Fibroblast of lung (primary cell): ENCODE measurements at regions not wholly inside any gene's neighbourhood (a gene's known extent, or its start where the extent isn't known, plus 50 kb on each side); places are given as distances from the start of the nearest gene placed in this dataset.

Source experiments
- EZH2 ChIP-seq: IDR thresholded peaks from 2 replicates; pipeline ENCODE4 v1.5.1; 2012; ENCODE audit warnings: low read length, control low read depth, mild to moderate bottlenecking; ENCODE audit errors: missing control alignments
- TF ChIP-seq, protein P1 (sequence below), 2 donors: IDR thresholded peaks in 1 of 2; conservative IDR thresholded peaks in 1 of 2; 1 replicate in 1 of 2; 2 replicates in 1 of 2; pipeline ENCODE4 v1.5.1; 2011 to 2012; ENCODE audit warnings: low read length in 2 of 2, control low read depth in 1 of 2, inconsistent platforms in 1 of 2, low read depth in 1 of 2, mild to moderate bottlenecking in 1 of 2

DNA sequence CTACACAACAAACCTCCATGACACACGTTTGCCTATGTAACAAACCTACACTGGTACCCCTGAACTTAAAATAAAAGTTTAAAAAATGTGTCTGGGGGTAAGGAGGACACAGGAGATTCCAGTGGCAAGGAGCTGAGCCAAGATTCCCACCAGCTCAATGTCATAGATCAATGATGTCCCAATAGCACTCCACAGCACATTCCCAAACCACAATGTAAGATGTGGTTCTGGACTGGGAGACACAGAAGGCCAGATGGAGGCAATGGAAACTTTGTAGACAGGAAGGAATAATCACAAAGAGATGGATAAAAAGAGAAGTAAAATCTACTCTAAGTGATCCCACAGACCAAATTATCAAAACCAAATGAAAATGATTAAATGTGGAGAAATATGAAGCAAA lies 312.4 kb upstream of the SOX11 start:
- TF ChIP-seq, protein P1, sequence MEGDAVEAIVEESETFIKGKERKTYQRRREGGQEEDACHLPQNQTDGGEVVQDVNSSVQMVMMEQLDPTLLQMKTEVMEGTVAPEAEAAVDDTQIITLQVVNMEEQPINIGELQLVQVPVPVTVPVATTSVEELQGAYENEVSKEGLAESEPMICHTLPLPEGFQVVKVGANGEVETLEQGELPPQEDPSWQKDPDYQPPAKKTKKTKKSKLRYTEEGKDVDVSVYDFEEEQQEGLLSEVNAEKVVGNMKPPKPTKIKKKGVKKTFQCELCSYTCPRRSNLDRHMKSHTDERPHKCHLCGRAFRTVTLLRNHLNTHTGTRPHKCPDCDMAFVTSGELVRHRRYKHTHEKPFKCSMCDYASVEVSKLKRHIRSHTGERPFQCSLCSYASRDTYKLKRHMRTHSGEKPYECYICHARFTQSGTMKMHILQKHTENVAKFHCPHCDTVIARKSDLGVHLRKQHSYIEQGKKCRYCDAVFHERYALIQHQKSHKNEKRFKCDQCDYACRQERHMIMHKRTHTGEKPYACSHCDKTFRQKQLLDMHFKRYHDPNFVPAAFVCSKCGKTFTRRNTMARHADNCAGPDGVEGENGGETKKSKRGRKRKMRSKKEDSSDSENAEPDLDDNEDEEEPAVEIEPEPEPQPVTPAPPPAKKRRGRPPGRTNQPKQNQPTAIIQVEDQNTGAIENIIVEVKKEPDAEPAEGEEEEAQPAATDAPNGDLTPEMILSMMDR (conservative IDR thresholded peaks at IDR 0.05 in 1 of 2, IDR thresholded peaks at IDR 0.05 in 1 of 2; ENCODE audit: low read depth in 1 of 2, low read length in 2 of 2) = no peak
- no peak for TF ChIP-seq EZH2
